Upper lobe of left lung (tissue), 4 donors: ENCODE measurements at regions not wholly inside any gene's neighbourhood (a gene's known extent, or its start where the extent isn't known, plus 50 kb on each side); places are given as distances from the start of the nearest gene placed in this dataset.

Experiments used
- CTCF ChIP-seq, 6 experiments: fragments of 450-650 bp in 4 of 6; fragments of 200-600 bp in 2 of 6; sonication (generic) in 2 of 6; IDR thresholded peaks; one replicate each; pipeline ENCODE4 v1.5.1; 2016 to 2019; ENCODE audit warnings: antibody characterized with exemption in 6 of 6
- EP300 ChIP-seq, 4 donors: sonication (generic); formaldehyde crosslinking; IDR thresholded peaks; one replicate each; pipeline ENCODE4 v1.5.1; 2017; ENCODE audit warnings: antibody characterized with exemption in 4 of 4, control low read depth in 2 of 4
- POLR2A ChIP-seq, 4 donors: fragments of 450-650 bp; IDR thresholded peaks; one replicate each; pipeline ENCODE4 v1.5.1; 2016 to 2017; ENCODE audit warnings: antibody characterized with exemption in 4 of 4, mild to moderate bottlenecking in 2 of 4

GRCh38 chr3:20396335-20396734 lies 210.3 kb upstream of the SGO1 start:
- TF ChIP-seq CTCF (IDR thresholded peaks at IDR 0.05) (no peak), EP300 (IDR thresholded peaks at IDR 0.05) (no peak), POLR2A (IDR thresholded peaks at IDR 0.05) (no peak)
